PC-9 (cell line): ENCODE measurements at regions not wholly inside any gene's neighbourhood (a gene's known extent, or its start where the extent isn't known, plus 50 kb on each side); places are given as distances from the start of the nearest gene placed in this dataset.

Experiments used
- BruUV-seq: library from RNA; stranded (reverse); fragments of 400-500 nt; replicated peaks from 2 replicates; lab custom pipeline; 2021; lab: Mats Ljungman, UMichigan
- CTCF ChIA-PET: fragments of 300-600 bp; sonication (Branson Sonifier 250); formaldehyde crosslinking; loops from one replicate; lab custom pipeline; 2022; ENCODE audit warnings: antibody characterized with exemption; lab: Charles Lee
- POLR2A ChIA-PET: fragments of 300-600 bp; sonication (Branson Sonifier 250); formaldehyde crosslinking; loops from one replicate; lab custom pipeline; 2022; ENCODE audit warnings: antibody characterized with exemption; ENCODE audit not compliant: unreplicated experiment; lab: Charles Lee
- DNase-seq, 2 experiments: peaks; one replicate each; pipeline versions ENCODE4 v3.0.0 to v3.0.0-alpha.2; 2015 to 2022; ENCODE audit warnings: mixed read lengths in 1 of 2
- H2AFZ ChIP-seq: fragments of 200-600 bp; sonication (generic); 2 replicates; pipeline ENCODE4 v1.8.1; 2017; ENCODE audit warnings: antibody characterized with exemption
- H3F3A ChIP-seq: fragments of 200-600 bp; sonication (generic); 2 replicates; pipeline ENCODE4 v1.8.1; 2017; ENCODE audit warnings: antibody characterized with exemption, mild to moderate bottlenecking, low read depth; ENCODE audit not compliant: insufficient read depth
- H3K27ac ChIP-seq: fragments of 200-600 bp; sonication (generic); 2 replicates; pipeline ENCODE4 v1.6.1; 2016; ENCODE audit warnings: mixed run types
- H3K27me3 ChIP-seq: fragments of 200-600 bp; sonication (generic); 2 replicates; pipeline ENCODE4 v1.6.1; 2016; ENCODE audit warnings: low read depth, mixed run types; ENCODE audit not compliant: insufficient read depth
- H3K36me3 ChIP-seq: fragments of 200-600 bp; sonication (generic); 2 replicates; pipeline ENCODE4 v1.6.1; 2016; ENCODE audit warnings: low read depth, mixed run types
- H3K4me1 ChIP-seq: fragments of 200-600 bp; sonication (generic); replicated peaks from 2 replicates; pipeline ENCODE4 v1.6.1; 2016; ENCODE audit warnings: mixed run types; ENCODE audit not compliant: insufficient read depth
- H3K4me2 ChIP-seq: fragments of 200-600 bp; sonication (generic); 2 replicates; pipeline ENCODE4 v1.6.1; 2017; ENCODE audit warnings: mixed run types
- H3K4me3 ChIP-seq: fragments of 200-600 bp; sonication (generic); 2 replicates; pipeline ENCODE4 v1.6.1; 2016; ENCODE audit warnings: mixed run types
- H3K79me2 ChIP-seq: fragments of 200-600 bp; sonication (generic); 2 replicates; pipeline ENCODE4 v1.6.1; 2017; ENCODE audit warnings: low read depth, mixed run types
- H3K9me2 ChIP-seq: fragments of 200-600 bp; sonication (generic); 2 replicates; pipeline ENCODE4 v1.8.1; 2017; ENCODE audit warnings: mild to moderate bottlenecking; ENCODE audit not compliant: insufficient read depth
- H3K9me3 ChIP-seq: fragments of 200-600 bp; sonication (generic); 2 replicates; pipeline ENCODE4 v1.8.1; 2016; ENCODE audit warnings: low read depth; ENCODE audit not compliant: insufficient read depth
- H4K20me1 ChIP-seq: fragments of 200-600 bp; sonication (generic); 2 replicates; pipeline ENCODE4 v1.8.1; 2017; ENCODE audit not compliant: insufficient read depth
- EZH2 ChIP-seq: fragments of 200-600 bp; sonication (generic); IDR thresholded peaks from 2 replicates; pipeline ENCODE4 v1.8.0; 2017; ENCODE audit warnings: antibody characterized with exemption, low read depth
- intact Hi-C: fragments of 100-400 bp; cut with micrococcal nuclease; formaldehyde crosslinking; loops from one replicate; pipeline ENCODE4 v1.10.0; 2022; ENCODE audit not compliant: unreplicated experiment
- TF ChIP-seq, protein P1 (sequence below): fragments of 200-600 bp; sonication (generic); conservative IDR thresholded peaks from 2 replicates; pipeline ENCODE4 v1.6.1; 2017; ENCODE audit warnings: mixed run types, antibody characterized with exemption, mild to moderate bottlenecking, moderate library complexity

GRCh38 chr1:54490361-54491248, 57.4 kb upstream of the ACOT11 start:
- H2AFZ ChIP-seq: no peak overlapping the region
- TF ChIP-seq, protein P1, sequence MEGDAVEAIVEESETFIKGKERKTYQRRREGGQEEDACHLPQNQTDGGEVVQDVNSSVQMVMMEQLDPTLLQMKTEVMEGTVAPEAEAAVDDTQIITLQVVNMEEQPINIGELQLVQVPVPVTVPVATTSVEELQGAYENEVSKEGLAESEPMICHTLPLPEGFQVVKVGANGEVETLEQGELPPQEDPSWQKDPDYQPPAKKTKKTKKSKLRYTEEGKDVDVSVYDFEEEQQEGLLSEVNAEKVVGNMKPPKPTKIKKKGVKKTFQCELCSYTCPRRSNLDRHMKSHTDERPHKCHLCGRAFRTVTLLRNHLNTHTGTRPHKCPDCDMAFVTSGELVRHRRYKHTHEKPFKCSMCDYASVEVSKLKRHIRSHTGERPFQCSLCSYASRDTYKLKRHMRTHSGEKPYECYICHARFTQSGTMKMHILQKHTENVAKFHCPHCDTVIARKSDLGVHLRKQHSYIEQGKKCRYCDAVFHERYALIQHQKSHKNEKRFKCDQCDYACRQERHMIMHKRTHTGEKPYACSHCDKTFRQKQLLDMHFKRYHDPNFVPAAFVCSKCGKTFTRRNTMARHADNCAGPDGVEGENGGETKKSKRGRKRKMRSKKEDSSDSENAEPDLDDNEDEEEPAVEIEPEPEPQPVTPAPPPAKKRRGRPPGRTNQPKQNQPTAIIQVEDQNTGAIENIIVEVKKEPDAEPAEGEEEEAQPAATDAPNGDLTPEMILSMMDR: no peak
- TF ChIP-seq EZH2: no peak
- no peak overlapping the region for H3K4me3 ChIP-seq
- CTCF ChIA-PET: interaction anchor here (0.6 kb wide), 2 partner anchors 9 to 365 kb away, joined by 5 read pairs; no protein-coding TSS in a partner anchor
- H3F3A ChIP-seq: no peaks in the 10 kb centered on the region
- no peaks in the 10 kb centered on the region for H4K20me1 ChIP-seq
- H3K27me3 ChIP-seq: peaks cover 12% of the 10 kb centered on the region; the same call in 1 of the 2 replicates
- H3K27ac ChIP-seq: no peak overlapping the region
- no TSS peak for BruUV-seq
- H3K4me1 ChIP-seq: peaks cover 5% of the 10 kb centered on the region; the same call in 1 of the 2 replicates
- no peak for DNase-seq
- H3K4me2 ChIP-seq: no peak overlapping the region
- H3K9me3 ChIP-seq: no peaks in the 10 kb centered on the region
- intact Hi-C loops: no loop called here
- POLR2A ChIA-PET: no interaction called here
- H3K79me2 ChIP-seq: no peaks in the 10 kb centered on the region
- no peaks in the 10 kb centered on the region for H3K9me2 ChIP-seq
- no peaks in the 10 kb centered on the region for H3K36me3 ChIP-seq

DNA sequence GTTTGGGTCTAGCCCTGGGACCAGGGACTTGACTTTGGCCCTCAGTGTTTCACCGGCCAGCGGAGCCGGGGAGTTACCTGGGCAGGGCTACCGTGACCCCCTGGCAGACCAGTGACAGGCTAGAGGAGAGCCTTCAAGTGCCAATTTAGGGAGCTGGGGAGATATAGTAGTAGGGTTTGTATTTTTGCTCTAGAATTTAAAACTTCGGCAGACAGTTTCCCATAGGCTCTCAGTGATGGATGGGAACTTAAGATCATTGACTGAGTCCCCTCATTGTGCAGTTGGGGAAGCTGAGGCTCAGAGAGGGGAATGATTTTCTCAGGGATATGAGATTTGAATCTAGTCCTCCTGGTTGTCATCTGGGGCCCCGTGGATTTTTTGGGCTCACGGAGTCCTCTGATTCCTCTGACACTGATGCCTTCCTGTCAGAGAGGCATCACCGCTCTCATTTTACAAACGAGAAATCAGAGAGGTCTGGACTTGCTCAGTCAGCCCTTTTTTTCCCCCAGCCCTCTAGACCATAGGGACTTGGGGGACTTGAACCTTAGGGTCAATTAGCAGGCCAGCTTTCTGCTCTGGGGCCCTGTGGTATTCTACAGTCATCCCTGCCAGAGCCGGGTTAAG, 58.3 kb upstream of the ACOT11 start:
- DNase-seq: no peak
- H3K79me2 ChIP-seq: no peaks in the 10 kb centered on the region
- H3K9me2 ChIP-seq: no peaks in the 10 kb centered on the region
- peak overlapping the region; percentile 64; the same call in 1 of the 2 replicates for H3K4me3 ChIP-seq
- no peaks in the 10 kb centered on the region for H3F3A ChIP-seq
- CTCF ChIA-PET: interaction anchor here (0.6 to 1.0 kb wide), 6 partner anchors 211 to 532 kb away, joined by 3 to 4 read pairs (median 3); no protein-coding TSS in a partner anchor
- H3K27ac ChIP-seq: no peak overlapping the region
- peaks cover 5% of the 10 kb centered on the region; the same call in 1 of the 2 replicates for H3K4me1 ChIP-seq
- H2AFZ ChIP-seq: no peak overlapping the region
- H4K20me1 ChIP-seq: no peaks in the 10 kb centered on the region
- no peaks in the 10 kb centered on the region for H3K9me3 ChIP-seq
- intact Hi-C loops: loop anchor here (1.0 to 5.0 kb wide), 10 partner anchors 167 to 533 kb away; partner anchors contain the start of genes CYB5RL, MRPL37, TCEANC2 and TMEM59
- 0 out of 2 replicates have a peak, but pooled peaks cover 5% of the 10 kb centered on the region for H3K27me3 ChIP-seq
- H3K36me3 ChIP-seq: no peaks in the 10 kb centered on the region
- TF ChIP-seq, protein P1: peak; percentile 54; the same call in 1 of the 2 replicates
- TF ChIP-seq EZH2: no peak
- POLR2A ChIA-PET: interaction anchor here (0.6 kb wide), 1 partner anchor 438 kb away, joined by 4 read pairs; no protein-coding TSS in a partner anchor
- BruUV-seq: no TSS peak
- H3K4me2 ChIP-seq: peak overlapping the region; percentile 99
